ENCODE measurements at regions not wholly inside any gene's neighbourhood (a gene's known extent, or its start where the extent isn't known, plus 50 kb on each side); places are given as distances from the start of the nearest gene placed in this dataset.

DNA sequence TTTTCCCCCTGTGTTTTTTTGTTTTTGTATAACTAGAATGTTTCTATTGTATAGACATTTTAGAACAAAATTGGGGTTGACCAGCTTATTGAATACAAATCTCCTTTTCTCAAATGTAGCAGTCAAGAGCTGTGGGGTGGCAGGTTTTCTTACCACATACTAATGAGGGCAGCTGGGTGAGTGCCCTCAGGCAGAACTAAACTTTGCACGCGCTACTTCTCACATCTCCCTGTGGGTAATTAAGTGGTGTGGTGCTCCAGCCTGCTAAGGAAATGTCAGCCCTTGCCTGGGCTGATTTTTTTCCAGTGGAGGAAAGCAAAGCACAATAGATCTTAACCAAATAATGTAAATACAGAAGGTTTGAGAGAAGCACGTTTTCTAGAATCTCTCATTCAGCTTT lies 717.6 kb upstream of the TENM3 start:
- H3K27me3 Mint-ChIP-seq (ENCODE audit: unreplicated experiment) = peaks cover 3% of the 10 kb centered on the region
- no peaks in the 10 kb centered on the region for H3K9me3 Mint-ChIP-seq (ENCODE audit: unreplicated experiment)
- TF ChIP-seq, protein P1, sequence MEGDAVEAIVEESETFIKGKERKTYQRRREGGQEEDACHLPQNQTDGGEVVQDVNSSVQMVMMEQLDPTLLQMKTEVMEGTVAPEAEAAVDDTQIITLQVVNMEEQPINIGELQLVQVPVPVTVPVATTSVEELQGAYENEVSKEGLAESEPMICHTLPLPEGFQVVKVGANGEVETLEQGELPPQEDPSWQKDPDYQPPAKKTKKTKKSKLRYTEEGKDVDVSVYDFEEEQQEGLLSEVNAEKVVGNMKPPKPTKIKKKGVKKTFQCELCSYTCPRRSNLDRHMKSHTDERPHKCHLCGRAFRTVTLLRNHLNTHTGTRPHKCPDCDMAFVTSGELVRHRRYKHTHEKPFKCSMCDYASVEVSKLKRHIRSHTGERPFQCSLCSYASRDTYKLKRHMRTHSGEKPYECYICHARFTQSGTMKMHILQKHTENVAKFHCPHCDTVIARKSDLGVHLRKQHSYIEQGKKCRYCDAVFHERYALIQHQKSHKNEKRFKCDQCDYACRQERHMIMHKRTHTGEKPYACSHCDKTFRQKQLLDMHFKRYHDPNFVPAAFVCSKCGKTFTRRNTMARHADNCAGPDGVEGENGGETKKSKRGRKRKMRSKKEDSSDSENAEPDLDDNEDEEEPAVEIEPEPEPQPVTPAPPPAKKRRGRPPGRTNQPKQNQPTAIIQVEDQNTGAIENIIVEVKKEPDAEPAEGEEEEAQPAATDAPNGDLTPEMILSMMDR (IDR thresholded peaks at IDR 0.05; ENCODE audit: unreplicated experiment) = no peak
- no peaks in the 10 kb centered on the region for H3K36me3 Mint-ChIP-seq (ENCODE audit: low read depth, unreplicated experiment)
- H3K4me1 Mint-ChIP-seq (ENCODE audit: unreplicated experiment) = peaks cover 46% of the 10 kb centered on the region
- no peak overlapping the region for H3K4me3 Mint-ChIP-seq (ENCODE audit: unreplicated experiment)
- H3K27ac Mint-ChIP-seq (ENCODE audit: unreplicated experiment) = peak overlapping the region; percentile 26
- no peak for DNase-seq (ENCODE audit: low spot score)

DNA sequence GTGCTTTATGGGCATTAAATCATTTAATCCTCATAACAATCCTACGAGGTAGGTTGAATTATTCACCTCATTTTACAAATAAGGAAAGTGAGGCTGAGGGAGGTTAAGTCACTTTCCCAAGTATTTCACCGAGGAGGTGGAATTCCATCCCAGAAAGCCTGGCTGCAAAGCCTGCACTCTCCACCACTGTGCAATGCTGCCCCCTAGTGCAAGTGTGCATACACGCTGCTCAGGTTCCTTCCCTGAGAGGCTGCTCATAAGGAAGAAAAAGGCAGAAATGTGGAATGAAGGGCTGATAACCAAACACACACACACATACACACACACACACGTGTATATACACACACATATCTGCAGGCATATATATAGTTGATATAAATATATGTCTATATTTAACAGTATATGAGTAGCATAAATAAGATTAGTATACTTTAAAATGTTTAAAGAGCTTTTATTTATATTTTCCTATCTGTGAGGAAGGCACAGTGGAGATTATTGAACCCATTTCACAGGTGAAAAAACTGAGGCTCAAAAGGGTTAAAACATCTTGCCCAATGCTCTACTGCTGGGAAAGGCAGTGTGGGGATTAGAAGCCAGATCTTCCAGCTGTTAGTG lies 714.5 kb upstream of the TENM3 start:
- peak; percentile 93 for DNase-seq (ENCODE audit: low spot score)
- Mint-ChIP-seq H3K27ac (ENCODE audit: unreplicated experiment) (peak overlapping the region; percentile 25), H3K27me3 (ENCODE audit: unreplicated experiment) (no peaks in the 10 kb centered on the region), H3K4me1 (ENCODE audit: unreplicated experiment) (peaks cover 37% of the 10 kb centered on the region), H3K36me3 (ENCODE audit: low read depth, unreplicated experiment) (no peaks in the 10 kb centered on the region), H3K9me3 (ENCODE audit: unreplicated experiment) (no peaks in the 10 kb centered on the region), H3K4me3 (ENCODE audit: unreplicated experiment) (no peak overlapping the region)
- TF ChIP-seq, protein P1 (IDR thresholded peaks at IDR 0.05; ENCODE audit: unreplicated experiment) = peak; percentile 91

DNA sequence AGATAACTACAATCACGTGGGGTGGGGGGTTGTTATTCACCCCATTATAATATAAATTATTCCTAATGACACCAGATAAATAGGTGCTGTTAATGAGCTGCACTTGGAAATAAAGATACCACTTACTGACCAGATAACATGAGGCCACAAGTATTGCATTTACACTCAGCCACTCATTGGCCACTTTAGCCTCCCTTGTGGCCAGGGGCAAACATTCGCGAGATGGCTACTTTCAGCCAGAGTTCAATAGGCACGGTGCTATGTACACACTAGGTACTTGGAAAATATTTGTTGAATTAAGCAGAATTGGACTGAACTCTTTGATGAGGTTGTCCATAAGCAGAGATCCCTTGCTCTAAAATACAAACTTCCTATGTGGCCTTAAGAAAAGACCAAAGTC lies 713.7 kb upstream of the TENM3 start:
- H3K27ac Mint-ChIP-seq (ENCODE audit: unreplicated experiment) = no peak overlapping the region
- H3K27me3 Mint-ChIP-seq (ENCODE audit: unreplicated experiment) = no peaks in the 10 kb centered on the region
- no peak overlapping the region for H3K4me3 Mint-ChIP-seq (ENCODE audit: unreplicated experiment)
- TF ChIP-seq, protein P1 (IDR thresholded peaks at IDR 0.05; ENCODE audit: unreplicated experiment) = no peak
- DNase-seq (ENCODE audit: low spot score) = no peak
- peaks cover 28% of the 10 kb centered on the region for H3K4me1 Mint-ChIP-seq (ENCODE audit: unreplicated experiment)
- no peaks in the 10 kb centered on the region for H3K36me3 Mint-ChIP-seq (ENCODE audit: low read depth, unreplicated experiment)
- no peaks in the 10 kb centered on the region for H3K9me3 Mint-ChIP-seq (ENCODE audit: unreplicated experiment)

DNA sequence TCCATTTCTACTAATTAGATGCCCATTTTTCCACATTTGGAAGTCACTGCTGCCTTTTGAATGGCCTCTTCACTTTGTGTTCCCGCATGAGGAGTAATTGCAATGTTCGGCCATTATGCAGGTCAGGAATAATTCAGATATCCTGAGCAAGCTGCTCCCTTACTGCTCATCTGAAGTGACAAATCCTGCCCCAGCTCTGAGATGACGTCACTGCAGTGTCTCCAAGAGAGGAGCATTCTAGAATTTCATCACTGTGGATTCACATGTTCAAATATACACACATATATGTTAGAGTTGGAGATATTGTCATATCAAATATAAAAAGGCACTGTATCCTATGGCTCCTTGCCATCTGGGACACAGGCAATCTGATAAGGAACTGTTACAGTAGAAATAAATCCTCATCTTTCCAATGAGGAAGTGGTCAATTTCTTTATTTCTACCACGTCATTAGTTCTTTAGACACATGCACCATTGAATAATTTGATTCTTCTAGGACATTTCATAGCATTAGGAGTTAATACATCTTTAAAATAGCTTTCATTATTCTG lies 706.9 kb upstream of the TENM3 start:
- no peak overlapping the region for H3K27ac Mint-ChIP-seq (ENCODE audit: unreplicated experiment)
- DNase-seq (ENCODE audit: low spot score) = no peak
- no peaks in the 10 kb centered on the region for H3K4me1 Mint-ChIP-seq (ENCODE audit: unreplicated experiment)
- no peaks in the 10 kb centered on the region for H3K9me3 Mint-ChIP-seq (ENCODE audit: unreplicated experiment)
- H3K4me3 Mint-ChIP-seq (ENCODE audit: unreplicated experiment) = no peak overlapping the region
- no peaks in the 10 kb centered on the region for H3K36me3 Mint-ChIP-seq (ENCODE audit: low read depth, unreplicated experiment)
- TF ChIP-seq, protein P1 (IDR thresholded peaks at IDR 0.05; ENCODE audit: unreplicated experiment) = no peak
- H3K27me3 Mint-ChIP-seq (ENCODE audit: unreplicated experiment) = no peaks in the 10 kb centered on the region

DNA sequence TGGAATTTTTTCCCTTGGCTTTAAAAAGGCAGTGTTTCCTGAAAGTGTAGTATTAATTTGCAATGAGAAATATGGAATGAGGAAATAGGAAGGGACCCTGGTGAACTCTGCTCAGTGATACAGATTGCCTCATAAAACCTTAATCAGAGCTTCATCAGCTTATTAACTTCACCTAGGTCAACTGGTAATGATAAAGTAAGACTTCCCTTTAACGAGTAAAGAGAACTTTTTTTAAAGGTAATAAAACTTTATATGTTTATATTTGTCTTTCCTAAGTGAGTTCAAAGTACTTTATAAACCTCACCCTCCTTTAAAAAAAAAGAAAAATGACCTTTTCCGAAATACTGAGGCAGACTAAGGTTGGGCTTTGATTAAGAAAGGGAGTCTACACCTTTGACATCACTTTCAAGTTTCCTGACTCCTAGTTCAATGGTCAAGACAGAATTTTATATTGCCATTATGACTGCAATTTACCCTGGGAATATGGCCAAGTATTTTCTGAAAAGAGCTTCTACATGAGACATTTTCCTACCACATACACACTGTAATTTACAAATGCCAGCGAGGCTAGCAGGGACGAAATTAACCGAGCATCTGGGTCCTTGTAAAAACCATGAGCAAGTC lies 706.3 kb upstream of the TENM3 start:
- no peak for DNase-seq (ENCODE audit: low spot score)
- H3K4me3 Mint-ChIP-seq (ENCODE audit: unreplicated experiment) = no peak overlapping the region
- no peak overlapping the region for H3K27ac Mint-ChIP-seq (ENCODE audit: unreplicated experiment)
- H3K9me3 Mint-ChIP-seq (ENCODE audit: unreplicated experiment) = no peaks in the 10 kb centered on the region
- no peaks in the 10 kb centered on the region for H3K27me3 Mint-ChIP-seq (ENCODE audit: unreplicated experiment)
- H3K4me1 Mint-ChIP-seq (ENCODE audit: unreplicated experiment) = no peaks in the 10 kb centered on the region
- TF ChIP-seq, protein P1 (IDR thresholded peaks at IDR 0.05; ENCODE audit: unreplicated experiment) = no peak
- H3K36me3 Mint-ChIP-seq (ENCODE audit: low read depth, unreplicated experiment) = no peaks in the 10 kb centered on the region

Data from endothelial cell (in vitro differentiated cells).